ENCODE measurements at regions not wholly inside any gene's neighbourhood (a gene's known extent, or its start where the extent isn't known, plus 50 kb on each side); places are given as distances from the start of the nearest gene placed in this dataset.
"Not testable (repeated sequence)": the region's sequence is repeated elsewhere in the genome, so short reads cannot be mapped to it uniquely, and the experiment has no call there.

DNA sequence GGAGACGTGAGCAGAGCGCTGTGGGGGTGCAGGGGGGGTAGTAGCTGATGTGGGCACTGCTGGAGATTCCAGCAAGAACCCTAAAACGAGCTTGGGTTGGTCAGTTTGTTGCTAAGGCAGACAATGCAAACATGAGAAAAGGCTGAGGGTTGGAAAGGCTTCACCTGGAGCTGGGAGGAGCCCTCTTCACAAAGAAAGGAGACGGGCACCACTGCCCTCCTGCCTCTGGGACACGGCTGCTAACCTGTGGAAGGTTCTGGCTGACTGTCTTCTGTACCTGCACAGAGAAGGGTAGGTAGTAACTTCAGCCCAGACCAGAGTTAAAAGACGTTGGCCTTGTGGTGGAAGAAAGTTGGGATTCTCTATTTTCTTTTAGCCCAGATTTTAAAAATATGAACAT lies 108.7 kb downstream of the SUCLA2 start:
- Histone ChIP-seq H3K4me3 (no peak overlapping the region), H3K27ac (no peak overlapping the region), H3K27me3 (no peaks in the 10 kb centered on the region), H3K4me1 (no peaks in the 10 kb centered on the region), H3K9me3 (no peaks in the 10 kb centered on the region), H3K36me3 (no peaks in the 10 kb centered on the region)
- no peak for TF ChIP-seq POLR2A (IDR thresholded peaks at IDR 0.05)
- no peak for DNase-seq (ENCODE audit: extremely low spot score in 2 of 2)
- intact Hi-C loops (cut with DNase I): no loop called here

DNA sequence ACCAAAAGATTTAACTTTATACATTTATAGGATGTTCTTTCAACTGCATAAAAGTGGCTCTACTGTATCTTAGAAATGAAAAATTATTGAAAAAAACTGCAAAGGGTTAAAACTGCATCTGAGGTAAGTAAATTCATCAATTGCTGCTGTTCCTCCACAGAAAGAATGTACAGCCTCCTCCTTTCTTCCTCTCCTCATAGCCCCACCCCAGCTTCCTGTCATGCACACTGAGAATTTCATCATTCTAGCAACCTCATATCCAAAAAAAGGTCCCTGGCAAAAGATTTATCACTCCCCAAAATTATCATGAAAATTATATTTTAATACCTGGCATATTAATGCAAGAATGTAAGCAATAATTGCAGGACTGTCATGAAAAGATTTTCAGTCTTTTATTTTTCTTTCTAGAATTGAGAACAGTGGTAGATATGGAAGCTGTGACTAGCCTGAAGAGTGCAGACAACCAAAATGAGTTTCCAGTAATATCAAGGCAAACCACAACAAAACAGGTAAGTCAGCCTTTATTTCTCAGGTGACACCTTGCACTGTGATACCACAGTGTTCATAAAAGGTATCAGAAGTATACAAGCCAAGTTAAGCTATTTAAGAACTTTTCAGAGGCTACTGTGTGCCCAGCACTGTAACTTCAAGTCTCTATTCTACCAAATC lies 110.8 kb downstream of the SUCLA2 start:
- TF ChIP-seq POLR2A (IDR thresholded peaks at IDR 0.05) (no peak), POLR2AphosphoS5 (IDR thresholded peaks at IDR 0.05; ENCODE audit: insufficient read depth in 1 of 2, low read depth in 1 of 2) (no peak)
- TF ChIP-seq, protein P1, sequence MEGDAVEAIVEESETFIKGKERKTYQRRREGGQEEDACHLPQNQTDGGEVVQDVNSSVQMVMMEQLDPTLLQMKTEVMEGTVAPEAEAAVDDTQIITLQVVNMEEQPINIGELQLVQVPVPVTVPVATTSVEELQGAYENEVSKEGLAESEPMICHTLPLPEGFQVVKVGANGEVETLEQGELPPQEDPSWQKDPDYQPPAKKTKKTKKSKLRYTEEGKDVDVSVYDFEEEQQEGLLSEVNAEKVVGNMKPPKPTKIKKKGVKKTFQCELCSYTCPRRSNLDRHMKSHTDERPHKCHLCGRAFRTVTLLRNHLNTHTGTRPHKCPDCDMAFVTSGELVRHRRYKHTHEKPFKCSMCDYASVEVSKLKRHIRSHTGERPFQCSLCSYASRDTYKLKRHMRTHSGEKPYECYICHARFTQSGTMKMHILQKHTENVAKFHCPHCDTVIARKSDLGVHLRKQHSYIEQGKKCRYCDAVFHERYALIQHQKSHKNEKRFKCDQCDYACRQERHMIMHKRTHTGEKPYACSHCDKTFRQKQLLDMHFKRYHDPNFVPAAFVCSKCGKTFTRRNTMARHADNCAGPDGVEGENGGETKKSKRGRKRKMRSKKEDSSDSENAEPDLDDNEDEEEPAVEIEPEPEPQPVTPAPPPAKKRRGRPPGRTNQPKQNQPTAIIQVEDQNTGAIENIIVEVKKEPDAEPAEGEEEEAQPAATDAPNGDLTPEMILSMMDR (IDR thresholded peaks at IDR 0.05): no peak
- DNase-seq (ENCODE audit: extremely low spot score in 2 of 2): no peak
- H3K27ac ChIP-seq: no peak overlapping the region
- no peaks in the 10 kb centered on the region for H3K27me3 ChIP-seq
- H3K9me3 ChIP-seq: no peaks in the 10 kb centered on the region
- H3K4me1 ChIP-seq: no peaks in the 10 kb centered on the region
- intact Hi-C loops (cut with DNase I): no loop called here
- H3K36me3 ChIP-seq: no peaks in the 10 kb centered on the region
- no peak overlapping the region for H3K4me3 ChIP-seq

DNA sequence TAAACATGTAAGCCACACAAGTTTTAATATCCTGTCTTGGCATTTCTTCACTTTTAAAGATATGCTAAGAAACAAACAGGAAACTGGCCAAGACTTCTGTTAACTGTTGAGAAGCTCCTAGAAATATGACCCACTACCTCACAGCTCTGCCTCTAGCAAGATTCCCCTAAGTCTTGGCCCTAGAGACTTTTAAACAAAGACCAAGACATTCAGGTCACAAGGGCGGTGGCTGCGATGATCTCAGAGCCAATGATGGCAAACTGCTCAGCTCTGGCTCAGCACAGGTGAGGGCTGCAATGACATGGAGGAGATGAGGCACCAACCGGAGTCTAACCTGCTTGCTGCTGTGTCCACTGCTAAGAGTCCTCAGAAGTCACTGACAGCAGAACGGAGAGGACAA lies 114.8 kb downstream of the SUCLA2 start:
- Histone ChIP-seq H3K27ac (no peak overlapping the region), H3K4me1 (no peaks in the 10 kb centered on the region), H3K36me3 (no peaks in the 10 kb centered on the region), H3K4me3 (no peak overlapping the region), H3K9me3 (no peaks in the 10 kb centered on the region), H3K27me3 (no peaks in the 10 kb centered on the region)
- no peak for TF ChIP-seq POLR2A (IDR thresholded peaks at IDR 0.05)
- intact Hi-C loops (cut with DNase I): no loop called here
- no peak for DNase-seq (ENCODE audit: extremely low spot score in 2 of 2)

DNA sequence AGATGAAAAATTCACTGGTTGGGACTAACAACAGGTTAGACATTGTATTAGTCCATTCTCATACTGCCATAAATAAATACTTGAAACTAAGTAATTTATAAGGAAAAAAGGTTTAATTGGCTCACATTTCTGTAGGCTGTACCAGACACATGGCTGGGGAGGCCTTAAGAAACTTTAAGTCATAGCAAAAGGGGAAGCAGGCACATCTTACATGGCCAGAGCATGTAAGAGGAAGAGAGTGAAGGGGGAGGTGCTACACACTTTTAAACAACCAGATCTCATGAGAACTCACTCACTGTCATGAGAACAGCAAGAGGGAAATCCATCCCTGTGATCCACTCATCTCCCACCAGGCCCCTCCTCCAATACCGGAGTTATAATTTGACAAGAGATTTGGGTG lies 125.9 kb downstream of the SUCLA2 start:
- TF ChIP-seq POLR2AphosphoS5 (IDR thresholded peaks at IDR 0.05; ENCODE audit: insufficient read depth in 1 of 2, low read depth in 1 of 2) (no peak), POLR2A (IDR thresholded peaks at IDR 0.05) (no peak)
- TF ChIP-seq, protein P1 (IDR thresholded peaks at IDR 0.05): no peak
- Histone ChIP-seq H3K9me3 (no peaks in the 10 kb centered on the region), H3K27ac (no peak overlapping the region), H3K4me3 (no peak overlapping the region), H3K4me1 (no peaks in the 10 kb centered on the region), H3K36me3 (no peaks in the 10 kb centered on the region), H3K27me3 (no peaks in the 10 kb centered on the region)
- intact Hi-C loops (cut with DNase I): no loop called here
- DNase-seq (ENCODE audit: extremely low spot score in 2 of 2): no peak

DNA sequence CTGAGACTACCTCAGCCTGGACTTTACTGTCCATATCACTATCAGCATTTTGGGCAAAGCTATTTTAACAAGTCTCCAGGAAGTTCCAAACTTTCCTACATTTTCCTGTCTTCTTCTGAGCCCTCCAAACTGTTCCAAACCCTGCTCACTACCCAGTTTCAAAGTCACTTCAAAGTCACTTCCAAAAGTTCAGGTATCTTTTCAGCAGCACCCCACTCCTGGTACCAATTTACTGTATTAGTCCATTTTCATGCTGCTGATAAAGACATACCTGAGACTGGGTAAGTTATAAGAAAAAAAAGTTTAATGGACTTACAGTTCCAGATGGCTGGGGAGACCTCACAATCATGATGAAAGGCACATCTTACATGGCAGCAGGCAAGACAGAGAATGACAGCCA lies 127.1 kb downstream of the SUCLA2 start:
- H3K4me3 ChIP-seq; DNase-seq (ENCODE audit: extremely low spot score in 2 of 2); H3K27me3 ChIP-seq; H3K9me3 ChIP-seq; H3K27ac ChIP-seq; intact Hi-C loops (cut with DNase I); H3K4me1 ChIP-seq; H3K36me3 ChIP-seq: not testable (repeated sequence)

DNA sequence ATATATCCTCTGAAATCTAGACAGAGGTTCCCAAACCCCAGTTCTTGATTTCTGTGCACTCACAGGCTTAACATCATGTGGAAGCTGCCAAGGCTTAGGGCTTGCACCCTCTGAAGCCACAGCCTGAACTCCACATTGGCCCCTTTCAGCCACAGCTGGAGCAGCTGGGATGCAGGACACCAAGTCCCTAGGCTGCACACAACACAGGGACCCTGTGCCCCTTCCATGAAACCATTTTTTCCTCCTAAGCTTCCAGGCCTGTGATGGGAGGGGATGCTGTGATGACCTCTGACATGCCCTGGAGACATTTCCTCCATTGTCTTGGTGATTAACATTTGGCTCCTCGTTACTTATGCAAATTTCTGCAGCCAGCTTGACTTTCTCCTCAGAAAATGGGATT lies 127.8 kb downstream of the SUCLA2 start:
- H3K27me3 ChIP-seq; H3K4me1 ChIP-seq; DNase-seq (ENCODE audit: extremely low spot score in 2 of 2); H3K27ac ChIP-seq; H3K36me3 ChIP-seq; intact Hi-C loops (cut with DNase I); H3K4me3 ChIP-seq; H3K9me3 ChIP-seq: not testable (repeated sequence)

DNA sequence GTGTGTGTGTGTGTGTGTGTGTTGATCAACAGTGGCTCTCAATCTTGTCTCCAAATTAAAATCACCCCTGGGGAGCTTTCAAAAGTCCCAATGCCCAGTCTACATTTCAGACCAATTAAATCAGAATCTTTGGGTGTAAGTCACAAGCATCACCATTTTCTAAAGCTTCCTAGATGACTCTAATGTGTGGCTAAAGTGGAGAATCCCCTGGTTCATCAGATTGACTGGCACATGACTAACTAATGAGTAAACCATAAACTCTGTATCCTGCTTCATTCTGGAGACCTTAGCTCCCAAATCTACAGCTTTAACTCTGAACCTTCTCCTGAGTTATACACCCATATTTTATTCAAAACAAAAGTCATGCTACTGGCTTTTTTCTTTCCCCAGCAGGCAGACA lies 131.3 kb downstream of the SUCLA2 start:
- Histone ChIP-seq H3K9me3 (no peaks in the 10 kb centered on the region), H3K36me3 (no peaks in the 10 kb centered on the region), H3K4me3 (no peak overlapping the region), H3K27me3 (no peaks in the 10 kb centered on the region), H3K27ac (no peak overlapping the region), H3K4me1 (no peaks in the 10 kb centered on the region)
- intact Hi-C loops (cut with DNase I): no loop called here
- no peak for TF ChIP-seq POLR2A (IDR thresholded peaks at IDR 0.05)
- TF ChIP-seq, protein P1 (IDR thresholded peaks at IDR 0.05): no peak
- TF ChIP-seq POLR2AphosphoS5 (IDR thresholded peaks at IDR 0.05; ENCODE audit: insufficient read depth in 1 of 2, low read depth in 1 of 2): no peak
- DNase-seq (ENCODE audit: extremely low spot score in 2 of 2): no peak

Measured in vagina (tissue), 2 donors.